Osteoblast (primary cell): ENCODE measurements at regions not wholly inside any gene's neighbourhood (a gene's known extent, or its start where the extent isn't known, plus 50 kb on each side); places are given as distances from the start of the nearest gene placed in this dataset.

Experiments
- DNase-seq: peaks from one replicate; pipeline ENCODE4 v3.0.0; 2011; ENCODE audit warnings: low spot score, mixed read lengths; ENCODE audit not compliant: insufficient read length; ENCODE audit errors: missing footprints
- H2AFZ ChIP-seq: 2 replicates; pipeline ENCODE4 v1.6.0; 2011; ENCODE audit warnings: mild to moderate bottlenecking, low read length
- H3K27ac ChIP-seq: 2 replicates; pipeline ENCODE4 v1.5.1; 2011; ENCODE audit warnings: mild to moderate bottlenecking, low read depth, low read length, moderate library complexity
- H3K27me3 ChIP-seq: 2 replicates; pipeline ENCODE4 v1.6.0; 2012; ENCODE audit warnings: mild to moderate bottlenecking, control low read depth, inconsistent platforms, low read length, moderate library complexity; ENCODE audit not compliant: insufficient read depth
- H3K36me3 ChIP-seq: 2 replicates; pipeline ENCODE4 v1.5.1; 2011; ENCODE audit warnings: mild to moderate bottlenecking, low read length, control low read depth, moderate library complexity; ENCODE audit not compliant: insufficient read depth
- H3K4me1 ChIP-seq: 2 replicates; pipeline ENCODE4 v1.5.1; 2011; ENCODE audit warnings: mild to moderate bottlenecking, low read length, control low read depth, moderate library complexity; ENCODE audit not compliant: insufficient read depth
- H3K4me2 ChIP-seq: 2 replicates; pipeline ENCODE4 v1.6.0; 2011; ENCODE audit warnings: mild to moderate bottlenecking, low read length; ENCODE audit not compliant: insufficient read depth
- H3K4me3 ChIP-seq: fragments of 200-600 bp; sonication (generic); 3 replicates; pipeline ENCODE4 v1.5.1; 2012; ENCODE audit warnings: mild to moderate bottlenecking, low read length, inconsistent platforms; ENCODE audit not compliant: insufficient read depth
- H3K79me2 ChIP-seq: 2 replicates; pipeline ENCODE4 v1.6.0; 2012; ENCODE audit warnings: mild to moderate bottlenecking, low read length, control low read depth, inconsistent platforms; ENCODE audit not compliant: insufficient read depth
- H3K9me3 ChIP-seq: 2 replicates; pipeline ENCODE4 v1.5.1; 2011; ENCODE audit warnings: low read depth, low read length, control low read depth
- H4K20me1 ChIP-seq: 2 replicates; pipeline ENCODE4 v1.6.0; 2012; ENCODE audit warnings: mild to moderate bottlenecking, low read length, control low read depth; ENCODE audit not compliant: insufficient read depth
- CTCF ChIP-seq: IDR thresholded peaks from 2 replicates; pipeline ENCODE4 v1.5.1; 2011; ENCODE audit warnings: mild to moderate bottlenecking, low read depth, low read length, moderate library complexity; ENCODE audit errors: extremely low read depth

DNA sequence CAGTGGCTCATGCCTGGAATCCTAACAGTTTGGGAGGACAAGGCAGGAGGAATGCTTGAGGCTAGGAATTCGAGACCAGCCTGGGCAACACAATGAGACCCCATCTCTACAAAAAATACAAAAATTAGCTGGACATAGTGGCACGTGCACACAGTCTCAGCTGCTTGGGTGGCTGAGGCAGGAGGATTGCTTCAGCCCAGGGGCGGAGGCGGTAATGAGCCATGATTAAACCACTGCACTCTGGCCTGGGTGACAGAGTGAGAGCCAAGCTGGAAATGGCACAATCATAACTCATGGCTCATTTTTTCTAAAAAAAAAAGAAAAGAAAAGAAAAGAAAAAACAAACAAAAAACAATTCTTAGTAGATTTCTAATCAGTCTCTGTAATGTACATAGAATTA is 446.2 kb downstream of the ELAVL2 start:
- no peaks in the 10 kb centered on the region for H3K27me3 ChIP-seq
- no peak overlapping the region for H3K27ac ChIP-seq
- TF ChIP-seq CTCF: no peak

DNA sequence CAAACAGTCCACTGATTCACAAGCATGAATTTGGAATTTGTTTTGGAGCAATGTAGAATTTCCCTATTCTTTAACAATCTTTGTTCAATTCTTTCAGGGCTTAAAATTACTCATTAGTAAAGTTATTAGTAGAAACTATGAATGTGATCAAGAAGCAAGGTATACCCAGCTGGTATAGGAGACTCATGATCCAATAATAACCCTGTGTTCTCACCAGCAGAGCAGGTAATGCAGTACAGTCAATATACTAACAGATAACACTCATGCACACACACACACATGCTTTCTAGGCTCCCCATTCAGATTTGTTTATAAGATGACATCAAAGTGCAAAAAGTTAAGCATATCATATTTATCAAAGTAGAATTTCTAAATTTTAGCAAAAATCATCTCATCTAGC is 445.2 kb downstream of the ELAVL2 start:
- no peaks in the 10 kb centered on the region for H3K27me3 ChIP-seq
- no peaks in the 10 kb centered on the region for H3K79me2 ChIP-seq
- H3K9me3 ChIP-seq: no peaks in the 10 kb centered on the region
- H2AFZ ChIP-seq: no peak overlapping the region
- no peak overlapping the region for H3K4me3 ChIP-seq
- H3K27ac ChIP-seq: no peak overlapping the region
- H3K36me3 ChIP-seq: no peaks in the 10 kb centered on the region
- H4K20me1 ChIP-seq: no peaks in the 10 kb centered on the region
- no peak overlapping the region for H3K4me2 ChIP-seq
- DNase-seq: peak; percentile 3
- TF ChIP-seq CTCF: no peak
- no peaks in the 10 kb centered on the region for H3K4me1 ChIP-seq

More for the DNA sequence above, 446.2 kb downstream of the ELAVL2 start:
- no peak for DNase-seq
- H3K9me3 ChIP-seq: no peaks in the 10 kb centered on the region
- H3K4me1 ChIP-seq: no peaks in the 10 kb centered on the region
- no peak overlapping the region for H3K4me2 ChIP-seq
- no peaks in the 10 kb centered on the region for H4K20me1 ChIP-seq
- H2AFZ ChIP-seq: no peak overlapping the region
- H3K4me3 ChIP-seq: no peak overlapping the region
- no peaks in the 10 kb centered on the region for H3K36me3 ChIP-seq
- H3K79me2 ChIP-seq: no peaks in the 10 kb centered on the region

- Histone ChIP-seq H3K27ac (no peak overlapping the region), H3K9me3 (no peaks in the 10 kb centered on the region), H3K79me2 (no peaks in the 10 kb centered on the region), H3K36me3 (no peaks in the 10 kb centered on the region), H3K4me2 (no peak overlapping the region), H3K4me1 (no peaks in the 10 kb centered on the region), H3K27me3 (no peaks in the 10 kb centered on the region), H2AFZ (no peak overlapping the region), H4K20me1 (no peaks in the 10 kb centered on the region), H3K4me3 (no peak overlapping the region)
- no peak for TF ChIP-seq CTCF
- no peak for DNase-seq
Measured at GRCh38 chr9:23382418-23382817, 443.6 kb downstream of the ELAVL2 start.

- no peaks in the 10 kb centered on the region for H3K9me3 ChIP-seq
Measured at GRCh38 chr9:23394189-23394588, 431.9 kb downstream of the ELAVL2 start.

More at GRCh38 chr9:23394189-23394588, 431.9 kb downstream of the ELAVL2 start:
- no peak for DNase-seq
- H3K27ac ChIP-seq: no peak overlapping the region
- no peak overlapping the region for H3K4me2 ChIP-seq
- H3K4me3 ChIP-seq: no peak overlapping the region
- H3K79me2 ChIP-seq: no peaks in the 10 kb centered on the region
- no peak for TF ChIP-seq CTCF
- no peaks in the 10 kb centered on the region for H3K36me3 ChIP-seq
- no peaks in the 10 kb centered on the region for H3K27me3 ChIP-seq
- no peaks in the 10 kb centered on the region for H4K20me1 ChIP-seq
- H3K4me1 ChIP-seq: no peaks in the 10 kb centered on the region
- no peak overlapping the region for H2AFZ ChIP-seq
